Choroid plexus epithelial cell (primary cell): ENCODE measurements at regions not wholly inside any gene's neighbourhood (a gene's known extent, or its start where the extent isn't known, plus 50 kb on each side); places are given as distances from the start of the nearest gene placed in this dataset.

Source experiments
- DNase-seq: peaks from one replicate; pipeline ENCODE4 v3.0.0-alpha.2; 2010; ENCODE audit warnings: low read depth
- H3K4me3 ChIP-seq: 2 replicates; pipeline ENCODE4 v1.5.1; 2011; ENCODE audit warnings: low read depth, mild to moderate bottlenecking, control low read depth, low read length, moderate library complexity
- TF ChIP-seq, protein P1 (sequence below): conservative IDR thresholded peaks from 2 replicates; pipeline ENCODE4 v1.5.1; 2011; ENCODE audit warnings: low read depth, mild to moderate bottlenecking, control low read depth, inconsistent platforms, low read length, moderate library complexity

DNA sequence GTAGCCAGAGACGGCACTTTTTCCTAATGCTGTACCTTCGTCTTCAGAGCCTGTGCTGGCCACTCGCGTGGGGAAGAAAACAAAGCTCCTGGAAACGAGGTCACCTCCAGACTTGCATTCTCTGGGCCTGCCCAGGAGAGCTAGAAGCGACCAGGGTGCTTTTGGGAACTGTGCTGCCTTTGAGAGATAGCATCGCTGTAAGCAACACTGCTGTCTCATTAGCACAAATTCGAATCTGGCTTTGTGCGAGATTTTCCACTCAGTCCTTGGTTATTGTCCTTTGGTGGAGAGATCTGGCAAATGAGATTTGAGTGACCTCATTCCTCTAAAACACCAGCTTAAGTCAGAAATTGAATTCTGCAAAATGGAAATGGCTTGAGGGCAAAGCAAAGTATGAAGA, 66.1 kb upstream of the TLR3 start:
- no peak overlapping the region for H3K4me3 ChIP-seq
- TF ChIP-seq, protein P1, sequence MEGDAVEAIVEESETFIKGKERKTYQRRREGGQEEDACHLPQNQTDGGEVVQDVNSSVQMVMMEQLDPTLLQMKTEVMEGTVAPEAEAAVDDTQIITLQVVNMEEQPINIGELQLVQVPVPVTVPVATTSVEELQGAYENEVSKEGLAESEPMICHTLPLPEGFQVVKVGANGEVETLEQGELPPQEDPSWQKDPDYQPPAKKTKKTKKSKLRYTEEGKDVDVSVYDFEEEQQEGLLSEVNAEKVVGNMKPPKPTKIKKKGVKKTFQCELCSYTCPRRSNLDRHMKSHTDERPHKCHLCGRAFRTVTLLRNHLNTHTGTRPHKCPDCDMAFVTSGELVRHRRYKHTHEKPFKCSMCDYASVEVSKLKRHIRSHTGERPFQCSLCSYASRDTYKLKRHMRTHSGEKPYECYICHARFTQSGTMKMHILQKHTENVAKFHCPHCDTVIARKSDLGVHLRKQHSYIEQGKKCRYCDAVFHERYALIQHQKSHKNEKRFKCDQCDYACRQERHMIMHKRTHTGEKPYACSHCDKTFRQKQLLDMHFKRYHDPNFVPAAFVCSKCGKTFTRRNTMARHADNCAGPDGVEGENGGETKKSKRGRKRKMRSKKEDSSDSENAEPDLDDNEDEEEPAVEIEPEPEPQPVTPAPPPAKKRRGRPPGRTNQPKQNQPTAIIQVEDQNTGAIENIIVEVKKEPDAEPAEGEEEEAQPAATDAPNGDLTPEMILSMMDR: no peak
- no peak for DNase-seq

DNA sequence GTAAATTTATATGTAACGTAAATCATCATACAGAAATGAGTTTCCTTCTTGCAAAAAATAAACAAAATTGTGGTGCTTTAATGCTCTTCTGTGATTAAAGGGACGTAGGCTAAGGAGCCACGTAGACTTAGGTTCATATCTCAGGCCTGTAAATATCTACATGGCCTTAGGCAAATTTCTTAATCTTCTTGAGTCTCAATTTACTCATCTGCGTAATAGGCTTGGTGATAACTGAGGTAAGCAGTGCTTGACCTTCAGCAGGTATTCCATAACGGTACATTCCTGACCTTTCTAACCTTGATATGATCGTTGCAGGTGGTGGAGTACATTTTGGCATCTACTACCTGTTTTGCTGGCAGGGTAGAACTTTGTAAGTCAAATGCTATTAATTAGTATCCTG, 65.2 kb upstream of the TLR3 start:
- DNase-seq: no peak
- H3K4me3 ChIP-seq: no peak overlapping the region
- TF ChIP-seq, protein P1: no peak

DNA sequence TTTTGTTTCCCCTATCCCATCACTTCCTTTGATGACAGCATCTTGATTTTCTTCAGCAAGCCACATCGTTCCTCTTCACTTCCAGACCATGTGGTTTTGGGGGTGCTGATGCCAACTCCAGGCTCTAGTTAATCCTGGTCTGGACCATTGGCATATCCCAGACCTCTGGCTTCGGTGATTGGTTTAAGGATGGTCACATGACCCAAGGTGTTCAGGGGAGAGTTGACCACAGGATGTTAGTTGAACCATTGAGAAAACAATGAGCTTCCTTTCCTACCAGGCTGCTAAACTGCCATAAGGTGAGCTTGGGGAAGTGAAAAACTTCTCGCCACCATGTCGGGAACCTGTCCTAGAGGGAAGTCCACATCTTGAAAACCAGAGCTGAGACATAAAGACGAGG, 60.9 kb upstream of the TLR3 start:
- H3K4me3 ChIP-seq: no peak overlapping the region
- TF ChIP-seq, protein P1: no peak
- no peak for DNase-seq

DNA sequence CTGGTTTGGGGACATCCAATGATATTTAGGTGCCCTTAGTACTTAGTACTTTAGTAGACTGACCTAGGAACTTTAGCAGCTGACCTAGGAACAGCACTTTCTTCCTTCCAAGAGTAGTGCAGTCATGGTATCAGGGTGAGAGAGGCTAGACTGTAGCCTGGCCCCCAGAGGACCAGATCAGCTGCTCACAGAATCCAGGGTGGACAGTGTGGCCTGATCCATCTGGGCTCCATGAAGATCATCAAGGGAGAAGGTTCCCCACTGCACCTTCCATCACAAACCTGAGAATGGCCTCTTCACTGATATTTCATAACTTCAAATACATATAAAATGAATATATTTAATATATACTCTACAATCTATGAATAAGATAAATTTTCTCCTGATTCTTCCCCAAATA, 59.0 kb upstream of the TLR3 start:
- DNase-seq: no peak
- TF ChIP-seq, protein P1: no peak
- no peak overlapping the region for H3K4me3 ChIP-seq

DNA sequence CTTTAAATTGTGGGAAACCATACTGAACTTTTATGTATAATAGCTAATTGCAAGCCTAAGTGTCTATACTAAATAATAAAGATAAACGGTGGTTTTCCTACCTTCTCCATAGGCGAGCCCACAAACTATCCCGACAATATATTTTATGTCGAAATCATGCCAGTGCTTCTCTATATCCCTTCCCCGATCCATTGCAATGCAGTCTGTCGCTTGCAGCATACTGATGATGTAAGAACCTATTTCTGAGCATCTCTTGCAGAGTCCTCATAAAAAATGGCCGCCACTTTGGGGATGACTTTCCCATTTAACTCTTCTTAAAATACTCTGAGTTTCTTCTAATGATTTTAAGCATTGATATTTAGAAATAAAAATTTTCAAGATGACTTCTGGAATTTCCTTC, 58.1 kb upstream of the TLR3 start:
- H3K4me3 ChIP-seq: no peak overlapping the region
- TF ChIP-seq, protein P1: no peak
- no peak for DNase-seq

DNA sequence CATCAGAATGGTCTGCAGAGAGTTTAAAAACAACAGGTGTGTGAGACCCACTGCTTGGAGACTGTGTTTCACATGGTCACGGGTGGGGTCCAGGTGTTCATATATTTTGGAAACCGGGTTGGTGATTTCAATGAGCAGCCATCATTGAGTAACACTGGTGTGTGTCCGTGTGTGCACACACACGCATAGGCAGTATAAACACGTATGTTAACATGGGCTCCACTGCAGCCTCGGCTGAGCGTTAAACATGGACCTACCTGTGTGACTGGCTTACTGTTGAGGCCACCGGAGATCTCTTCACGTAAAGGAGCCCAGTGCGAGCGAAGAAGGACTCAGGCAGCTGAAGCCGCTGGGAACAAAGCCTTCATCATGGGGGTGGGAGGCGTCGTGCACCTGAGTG, 56.9 kb upstream of the TLR3 start:
- no peak for DNase-seq
- TF ChIP-seq, protein P1: no peak
- H3K4me3 ChIP-seq: no peak overlapping the region

DNA sequence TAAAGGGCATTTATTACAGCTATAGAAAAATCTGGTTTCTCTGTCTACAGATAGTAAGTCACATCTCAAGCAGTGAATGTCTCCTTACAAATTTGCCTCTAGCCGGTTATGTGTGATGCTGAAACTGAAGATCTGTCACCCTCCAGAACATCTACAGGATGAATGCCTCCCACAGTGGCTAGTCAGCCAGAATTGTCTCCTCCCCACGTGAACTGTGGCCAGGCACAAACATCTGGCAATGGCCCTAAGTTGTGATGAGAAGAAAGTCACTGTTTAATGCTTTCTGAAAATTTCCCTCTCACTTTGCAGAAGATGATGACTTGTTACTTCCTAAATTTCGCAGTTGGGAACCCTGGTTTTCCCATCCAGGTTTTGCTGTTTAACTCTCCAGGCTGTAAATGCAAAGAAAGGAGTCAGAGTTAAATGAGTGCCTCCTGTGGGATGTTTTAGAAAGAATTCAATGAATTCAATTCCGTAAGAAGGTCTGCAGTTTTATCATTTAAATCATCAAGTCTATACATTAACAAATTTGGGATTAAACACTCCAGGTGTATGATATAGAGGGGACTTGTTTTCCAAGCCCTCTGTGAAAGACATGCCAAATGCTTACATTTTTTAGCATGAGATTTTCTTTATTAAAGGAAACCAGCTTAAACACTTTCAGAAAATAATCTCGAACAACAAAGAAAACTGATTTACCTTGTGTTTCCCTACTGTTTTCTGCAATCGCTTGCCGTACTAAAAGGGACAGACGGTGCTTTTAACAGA, 55.4 kb upstream of the TLR3 start:
- DNase-seq: no peak
- TF ChIP-seq, protein P1: no peak
- no peak overlapping the region for H3K4me3 ChIP-seq
